AML-193 (cell line): ENCODE measurements at regions not wholly inside any gene's neighbourhood (a gene's known extent, or its start where the extent isn't known, plus 50 kb on each side); places are given as distances from the start of the nearest gene placed in this dataset.

ENCODE experiments used
- DNase-seq, 2 experiments: peaks; one replicate each; lab custom pipeline; 2025; lab: John Stamatoyannopoulos, UW

DNA sequence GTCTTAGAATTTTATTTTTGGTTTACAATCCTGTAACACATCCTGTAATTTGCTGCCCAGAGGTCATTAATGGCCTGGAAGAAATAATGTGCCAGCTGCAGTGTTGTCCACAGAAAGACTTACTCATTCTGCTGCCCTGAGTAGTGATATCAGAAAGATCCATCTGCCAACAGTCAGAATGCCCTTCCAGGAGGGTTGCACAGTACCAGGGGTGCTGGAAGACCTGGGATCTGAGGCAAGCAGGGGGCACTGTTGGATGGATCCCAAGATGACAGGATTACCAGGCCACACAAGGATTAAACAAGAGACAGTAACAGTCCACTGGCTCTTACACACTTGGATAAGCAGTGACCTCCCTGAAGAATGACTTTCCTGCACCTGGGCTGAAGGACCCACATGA, 93.8 kb upstream of the TOP3B start:
- DNase-seq = no peak

DNA sequence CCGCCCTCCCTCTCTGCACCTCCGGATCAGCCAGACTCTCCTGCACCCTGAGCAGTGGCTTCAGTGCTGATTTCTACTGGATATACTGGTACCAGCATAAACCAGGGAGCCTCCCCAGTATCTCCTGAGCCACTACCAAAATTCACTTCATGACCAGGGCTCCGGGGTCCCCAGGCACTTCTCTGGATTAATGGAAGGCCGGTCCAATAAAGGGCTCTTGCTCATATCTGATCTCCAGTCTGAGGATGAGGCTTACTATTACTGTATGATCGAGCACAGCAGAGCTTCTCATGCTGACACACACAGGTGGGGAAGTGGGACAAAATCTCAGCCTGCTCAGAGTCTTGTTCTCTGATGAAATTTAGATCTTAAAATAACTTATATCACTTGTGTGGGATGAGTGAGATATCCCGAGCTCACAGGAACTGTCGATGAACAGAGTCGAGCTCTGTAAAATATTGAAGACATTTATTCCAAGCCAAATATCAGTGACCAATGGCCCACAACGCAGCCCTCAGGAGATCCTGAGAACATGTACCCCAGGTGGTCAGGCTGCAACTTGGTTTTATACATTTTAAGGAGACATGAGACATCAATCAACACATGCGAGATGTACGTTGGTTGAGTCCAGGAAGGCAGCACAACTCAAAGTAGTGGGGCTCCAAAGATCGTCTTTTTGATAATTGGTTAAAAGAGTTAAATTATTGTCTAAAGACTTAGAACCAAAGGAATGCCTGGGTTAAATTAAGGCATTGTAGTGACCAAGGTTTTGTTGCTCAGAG, 93.0 kb upstream of the TOP3B start:
- no peak for DNase-seq

DNA sequence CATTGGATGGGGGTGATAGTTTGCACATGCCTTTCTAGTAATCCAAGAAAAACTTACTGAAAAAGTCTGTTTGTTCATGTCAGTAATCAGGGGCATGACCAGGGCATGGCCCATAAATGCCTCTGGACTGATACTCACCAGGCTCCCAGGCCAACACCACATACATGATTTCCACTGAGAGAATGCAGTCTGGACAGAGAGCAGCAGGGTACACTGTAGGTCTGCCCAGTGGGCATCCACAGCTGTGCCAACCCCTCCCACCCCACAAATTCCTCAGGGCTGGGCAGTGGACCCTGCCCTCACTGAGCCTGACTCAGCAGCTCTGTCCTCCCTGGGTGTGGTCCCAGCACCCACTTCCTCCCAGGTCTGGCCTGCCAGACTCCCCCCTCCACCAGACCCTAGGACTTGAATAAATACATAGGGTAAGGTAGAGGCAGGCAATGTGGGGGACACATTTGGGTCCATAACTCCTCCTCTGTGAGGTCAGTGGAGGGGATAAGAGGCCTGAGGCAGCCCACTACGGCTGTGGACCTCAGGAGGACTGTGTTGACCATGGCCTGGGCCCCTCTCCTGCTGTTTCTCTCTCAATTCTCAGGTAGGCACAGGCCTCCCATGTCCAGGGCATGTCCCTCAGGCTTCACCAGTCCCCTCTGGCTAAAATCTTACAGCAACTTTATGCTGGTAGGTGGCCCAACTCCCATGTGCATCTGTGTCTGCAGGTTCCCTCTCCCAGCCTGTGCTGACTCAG, 92.2 kb upstream of the TOP3B start:
- DNase-seq = no peak

DNA sequence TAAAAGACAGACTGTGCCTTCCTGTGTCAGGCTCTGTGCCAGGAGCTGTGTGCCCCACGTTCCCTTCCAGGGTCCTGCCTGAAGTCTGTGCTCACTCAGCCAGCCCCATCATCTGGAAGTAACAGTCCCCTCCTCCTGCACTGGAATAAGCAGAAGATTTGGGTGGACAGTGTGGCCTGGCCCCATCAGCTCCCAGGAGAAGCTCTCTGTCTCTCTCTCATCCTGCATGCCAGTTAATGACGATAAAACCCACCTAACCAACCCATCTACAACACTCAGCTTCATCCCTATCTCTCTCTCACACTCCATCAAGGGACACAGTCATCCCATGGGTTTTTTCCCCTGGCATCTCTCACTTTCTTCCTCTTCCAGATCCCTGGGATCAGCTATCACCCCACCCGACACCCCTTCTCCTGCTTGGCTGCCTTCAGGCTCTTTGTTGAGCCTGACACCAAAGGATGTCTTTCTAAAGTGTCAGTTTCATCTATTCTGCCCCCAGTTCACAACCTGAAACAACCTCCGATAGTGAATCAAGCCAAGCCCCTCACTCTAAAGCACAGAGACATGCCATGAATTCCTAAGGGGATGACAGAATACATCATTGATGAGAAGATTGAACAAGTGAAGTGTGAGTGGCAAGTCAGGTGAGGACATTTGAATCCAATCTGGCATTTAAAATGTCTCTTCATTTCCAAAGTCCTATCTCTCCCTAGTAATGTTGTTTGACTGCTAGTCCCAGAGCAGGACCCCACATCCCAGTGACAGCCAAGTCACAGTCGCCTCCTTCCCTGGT, 91.4 kb upstream of the TOP3B start:
- DNase-seq = no peak

DNA sequence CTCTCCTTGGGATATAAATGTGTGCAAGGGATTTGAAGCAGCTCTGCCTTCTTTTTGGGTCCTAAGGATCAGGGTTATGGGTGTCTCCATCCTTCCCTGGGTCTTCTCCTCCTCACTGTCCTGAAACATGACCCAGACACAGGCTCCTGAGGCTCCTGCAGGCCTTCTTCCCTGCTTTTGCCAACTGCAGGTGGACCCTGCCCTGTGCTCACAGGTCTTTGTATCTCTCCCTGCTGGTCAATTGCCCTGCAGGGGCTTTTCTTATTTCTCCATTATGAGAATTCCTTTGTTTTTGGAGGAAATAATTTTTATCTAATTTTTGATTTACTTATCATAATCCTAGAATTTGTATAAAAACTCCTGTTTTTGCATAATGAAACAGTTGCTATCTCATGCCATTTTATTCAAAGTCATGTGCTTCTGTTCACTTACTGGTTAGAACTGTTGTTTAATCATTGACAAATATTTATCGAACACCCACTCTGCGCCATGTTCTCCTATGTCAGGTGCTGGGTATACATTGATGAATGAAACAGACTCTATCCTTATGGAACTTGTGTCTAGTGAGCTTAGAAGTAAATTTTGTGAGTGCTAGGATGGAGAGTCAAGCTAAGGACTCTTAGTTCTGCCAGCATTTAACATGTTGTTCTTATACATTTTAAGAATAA, 89.7 kb upstream of the TOP3B start:
- DNase-seq = no peak

DNA sequence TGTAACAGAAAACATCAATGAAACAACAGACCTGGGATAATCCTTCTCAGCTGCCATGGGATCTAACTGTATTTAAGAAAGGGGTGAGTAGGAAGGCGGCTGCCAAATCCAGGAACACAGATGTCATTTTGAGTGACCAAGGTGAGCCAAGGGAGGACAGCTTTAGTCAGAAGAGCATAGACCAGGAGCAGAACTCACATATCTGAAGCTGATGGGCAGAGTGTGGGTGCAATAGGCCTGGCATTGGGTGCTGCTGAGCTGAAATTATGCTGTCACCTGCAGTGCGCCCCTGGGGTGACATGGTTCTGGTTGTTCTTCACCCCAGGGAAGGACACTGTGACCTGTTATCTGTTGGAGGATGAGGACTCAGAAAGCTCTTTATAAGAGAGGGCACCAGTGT, 88.9 kb upstream of the TOP3B start:
- DNase-seq = no peak

DNA sequence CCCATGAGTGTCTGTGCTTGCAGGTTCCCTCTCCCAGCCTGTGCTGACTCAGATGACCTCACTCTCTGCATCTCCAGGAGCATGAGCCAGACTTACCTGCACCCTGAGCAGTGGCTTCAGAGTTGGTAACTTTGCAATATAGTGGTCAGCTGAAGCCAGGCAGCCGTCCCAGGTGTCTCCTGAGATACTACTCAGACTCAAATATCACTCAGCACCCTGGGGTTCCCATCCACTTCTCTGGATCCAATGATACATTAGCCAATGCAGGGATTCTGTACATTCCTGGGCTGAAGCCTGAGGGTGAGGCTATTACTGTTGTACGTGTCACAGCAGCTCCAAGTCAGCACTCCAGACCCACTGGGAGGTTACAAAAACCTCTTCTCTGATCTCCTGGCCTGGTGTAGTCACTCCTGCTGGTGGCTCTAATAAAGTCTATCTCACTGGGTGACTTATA, 87.8 kb upstream of the TOP3B start:
- DNase-seq = no peak

DNA sequence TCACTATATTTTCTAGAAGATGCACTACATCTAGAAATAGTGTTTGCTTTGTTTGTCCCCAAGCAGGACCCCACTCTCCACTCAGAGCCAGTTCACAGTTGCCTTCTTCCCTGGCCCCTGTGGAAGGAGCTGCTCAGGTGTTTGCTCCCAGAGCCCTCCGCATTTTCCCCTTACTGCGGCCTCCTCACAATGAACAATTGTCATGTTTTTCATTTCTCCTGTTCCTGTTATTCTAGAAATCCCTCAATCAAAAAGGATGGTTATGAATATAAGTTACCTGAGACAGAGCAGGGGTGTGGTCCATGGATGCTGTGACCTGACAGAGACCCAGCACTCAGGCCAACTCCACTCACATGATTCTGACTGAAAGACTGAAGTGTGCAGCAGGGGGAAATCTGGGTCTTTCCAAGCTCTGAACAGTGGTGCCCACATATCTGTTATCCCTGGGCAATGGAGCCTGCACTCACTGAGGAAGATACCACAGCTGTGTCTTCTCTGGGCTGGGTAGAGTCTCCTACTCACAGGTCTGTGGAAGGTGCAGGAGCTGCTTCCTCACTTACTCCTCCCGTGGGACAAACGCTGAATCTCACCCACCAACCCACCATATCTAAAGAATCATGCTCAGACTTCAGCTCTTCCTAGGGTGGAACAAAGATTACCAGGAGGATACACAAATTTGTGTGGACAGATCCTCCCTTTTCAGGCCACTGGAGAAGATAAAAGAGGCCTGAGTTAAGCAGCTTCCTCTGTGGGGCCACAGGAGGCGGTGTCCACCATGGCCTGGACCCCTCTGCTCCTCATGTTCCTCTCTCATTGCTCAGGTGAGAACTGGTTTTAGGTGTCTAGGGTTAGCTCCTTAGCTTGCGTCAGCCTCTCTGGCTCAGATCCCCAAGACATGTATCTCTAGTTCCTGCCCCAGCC, 87.1 kb upstream of the TOP3B start:
- DNase-seq = no peak

DNA sequence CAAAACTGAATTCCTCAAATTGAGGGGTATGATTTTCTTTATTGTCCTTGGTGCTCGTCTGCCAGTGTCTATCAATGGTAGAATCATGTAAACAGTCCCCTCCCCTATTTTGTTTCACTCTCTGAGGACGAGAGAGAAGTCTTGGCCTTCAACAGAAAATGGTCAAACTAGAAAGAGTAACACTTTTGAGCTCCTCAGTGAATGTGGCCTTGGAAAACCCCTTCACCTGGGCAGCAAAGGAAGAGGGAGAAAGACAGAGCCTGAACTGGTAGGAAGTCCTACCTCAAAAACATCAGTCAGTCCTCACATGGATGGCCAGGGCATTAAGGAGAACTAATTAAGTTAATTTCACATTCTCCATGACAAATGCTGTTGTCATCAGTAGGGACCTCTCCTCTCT, 86.1 kb upstream of the TOP3B start:
- DNase-seq = no peak

DNA sequence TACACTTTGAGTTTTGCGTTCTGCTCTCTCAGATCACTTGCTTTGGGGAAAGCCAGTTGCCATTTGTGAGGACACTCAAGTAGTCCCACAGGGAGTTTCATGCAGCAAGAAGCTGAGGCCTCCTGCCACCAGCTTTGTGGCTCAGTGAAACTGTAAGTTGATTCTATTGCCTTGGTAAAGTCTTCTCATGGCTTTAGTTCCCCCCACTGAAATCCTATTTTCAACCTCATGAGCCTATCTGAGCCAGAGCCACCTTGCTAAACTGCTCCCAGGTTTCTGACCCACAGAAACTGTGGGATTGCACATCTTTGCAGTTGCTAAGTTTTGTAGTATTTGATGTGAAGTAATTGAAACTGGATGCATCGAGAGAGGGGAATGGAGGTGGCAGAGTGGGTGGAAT, 85.4 kb upstream of the TOP3B start:
- no peak for DNase-seq

DNA sequence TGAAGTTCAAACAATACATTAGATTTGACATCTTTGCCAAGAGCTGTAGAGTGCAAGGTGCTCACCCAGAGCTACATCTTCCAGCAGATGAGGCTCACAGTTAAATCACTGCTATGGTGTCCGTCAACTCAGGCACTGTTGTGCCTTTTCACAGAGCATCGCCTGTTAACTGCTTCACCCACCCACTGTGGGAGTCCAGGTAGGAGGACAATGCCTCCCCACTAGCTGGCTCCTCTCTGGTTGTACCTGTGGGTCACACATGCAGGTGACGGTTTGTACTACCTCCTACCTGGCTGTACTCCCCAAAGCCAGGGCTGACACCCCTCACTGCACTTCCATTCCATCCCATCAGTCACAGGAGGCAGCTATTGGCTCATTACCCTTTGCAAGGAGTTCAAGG, 84.6 kb upstream of the TOP3B start:
- DNase-seq = no peak

DNA sequence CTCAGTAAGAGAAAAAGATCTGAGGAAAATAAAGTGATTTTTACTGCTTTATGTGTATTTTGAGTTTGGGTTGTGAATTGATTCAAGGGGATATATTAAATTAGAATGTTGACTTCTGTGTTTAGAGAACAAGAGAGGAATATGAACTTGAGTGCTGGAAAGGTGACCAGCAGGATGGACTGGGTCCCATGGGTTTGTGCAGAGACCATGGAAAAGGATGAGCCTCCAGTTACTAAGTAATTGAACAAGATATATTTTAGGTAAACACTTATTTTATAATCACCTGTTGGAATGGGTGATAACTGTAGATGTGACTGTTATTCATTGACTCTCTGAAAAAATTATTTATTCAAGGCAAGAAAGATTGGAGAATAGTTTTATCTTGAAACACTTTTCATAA, 82.0 kb upstream of the TOP3B start:
- DNase-seq = no peak

DNA sequence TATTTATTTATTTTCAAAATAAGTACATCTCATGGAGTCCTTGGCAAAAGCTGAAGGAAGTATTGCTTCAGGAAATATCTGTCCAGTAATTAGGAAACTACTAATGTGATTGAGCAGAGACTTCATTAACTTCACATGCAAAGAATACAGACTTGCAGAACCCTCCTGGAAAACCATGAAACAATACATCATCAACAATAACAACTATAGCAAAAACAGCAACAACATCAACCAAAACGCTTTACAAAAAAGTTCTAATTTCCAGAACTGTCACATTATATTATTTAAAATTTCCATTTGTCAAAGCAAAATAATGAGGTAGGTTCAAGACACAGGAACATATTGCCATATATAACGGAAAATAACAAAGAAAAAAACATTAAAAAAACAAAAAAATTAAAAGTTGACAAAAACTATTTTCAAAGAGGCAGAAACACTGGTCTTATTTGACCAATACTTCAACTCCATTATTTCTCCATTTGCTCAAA, 79.8 kb upstream of the TOP3B start:
- no peak for DNase-seq

DNA sequence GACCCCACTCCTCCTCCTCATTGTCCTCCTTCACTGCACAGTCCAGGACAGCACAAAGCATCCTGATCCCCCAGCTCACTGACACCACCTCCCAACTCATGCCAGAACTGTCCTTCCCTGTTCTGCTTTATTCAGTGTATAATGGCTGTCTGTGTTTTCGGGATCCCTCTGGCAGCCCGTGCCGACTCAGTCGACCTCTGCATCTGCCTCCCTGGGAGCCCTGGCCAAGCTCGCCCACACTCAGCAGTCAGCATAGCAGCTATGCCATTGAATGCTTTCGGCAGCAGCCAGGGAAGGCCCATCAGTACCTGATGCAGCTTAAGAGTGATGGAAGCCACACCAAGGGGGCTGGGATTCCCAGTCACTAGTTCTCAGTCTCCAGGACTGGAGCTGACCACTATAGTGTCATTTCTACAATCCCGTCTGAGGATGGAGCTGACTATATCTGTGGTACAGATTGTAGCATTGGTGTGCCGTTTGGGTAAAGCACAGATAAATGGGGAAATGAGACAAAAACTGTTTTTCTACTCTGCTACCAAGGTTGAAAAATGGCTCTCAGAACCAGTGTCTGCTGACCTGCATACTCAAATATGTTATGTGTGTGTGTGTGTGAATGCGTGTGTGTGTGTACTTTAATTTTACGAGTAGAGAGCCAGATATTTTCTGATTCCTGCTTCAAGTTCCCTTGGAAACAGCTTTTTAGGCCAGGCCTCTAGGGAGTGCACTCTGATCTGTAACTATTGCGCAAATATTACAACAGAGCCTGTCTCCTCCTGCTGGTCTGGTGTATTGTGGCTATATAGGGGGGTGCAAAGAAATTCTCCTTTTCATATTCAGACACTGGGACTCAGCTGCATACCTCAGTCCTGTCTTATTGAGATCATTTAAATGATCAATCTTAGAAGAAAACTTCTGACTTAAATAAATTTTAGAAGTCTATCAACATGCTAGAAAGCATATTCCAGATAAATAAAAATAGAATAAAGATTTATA, 78.8 kb upstream of the TOP3B start:
- peak; percentile 57 to 59 for DNase-seq

DNA sequence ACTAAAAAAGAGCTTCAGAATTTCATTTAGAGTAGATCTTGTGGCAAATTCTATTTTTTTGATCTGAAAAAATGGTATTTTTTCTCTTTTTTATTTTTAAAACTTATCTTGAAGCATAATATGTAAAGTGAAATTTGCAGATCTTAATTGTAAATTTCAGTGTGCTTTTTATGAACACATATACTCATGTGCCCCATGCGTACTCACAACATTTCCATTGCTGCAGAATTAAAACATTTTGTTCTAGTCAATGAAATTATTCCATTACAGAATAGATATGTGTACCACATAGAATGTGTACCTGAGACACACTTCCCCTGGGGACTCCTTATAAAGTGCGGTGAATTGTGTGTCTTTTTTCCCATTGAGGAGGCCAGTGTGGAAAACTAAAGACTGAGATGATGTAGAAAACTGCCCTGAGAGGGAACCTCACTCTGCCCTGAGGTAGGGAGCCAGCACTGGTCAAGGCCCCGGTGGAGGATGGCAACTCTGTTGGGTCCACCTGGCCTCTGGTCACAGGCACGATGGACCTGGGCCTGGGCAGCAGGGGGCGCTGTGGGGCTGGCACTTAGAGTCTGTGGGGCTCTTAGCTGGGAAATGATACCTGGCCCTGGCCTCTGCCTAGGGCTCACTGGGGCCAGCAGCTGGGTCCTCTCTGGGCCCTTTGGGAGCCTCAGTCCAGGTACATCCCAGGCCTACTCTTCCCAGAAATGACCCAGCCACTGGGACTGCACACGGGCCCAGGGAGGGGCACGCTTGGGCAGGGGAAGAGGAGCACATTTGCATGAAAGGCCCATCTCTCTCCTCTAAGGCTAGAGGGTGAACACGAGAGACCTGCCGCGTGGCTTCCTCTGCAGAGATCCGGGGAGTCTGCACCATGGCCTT, 77.9 kb upstream of the TOP3B start:
- DNase-seq = peak; percentile 11 to 22

DNA sequence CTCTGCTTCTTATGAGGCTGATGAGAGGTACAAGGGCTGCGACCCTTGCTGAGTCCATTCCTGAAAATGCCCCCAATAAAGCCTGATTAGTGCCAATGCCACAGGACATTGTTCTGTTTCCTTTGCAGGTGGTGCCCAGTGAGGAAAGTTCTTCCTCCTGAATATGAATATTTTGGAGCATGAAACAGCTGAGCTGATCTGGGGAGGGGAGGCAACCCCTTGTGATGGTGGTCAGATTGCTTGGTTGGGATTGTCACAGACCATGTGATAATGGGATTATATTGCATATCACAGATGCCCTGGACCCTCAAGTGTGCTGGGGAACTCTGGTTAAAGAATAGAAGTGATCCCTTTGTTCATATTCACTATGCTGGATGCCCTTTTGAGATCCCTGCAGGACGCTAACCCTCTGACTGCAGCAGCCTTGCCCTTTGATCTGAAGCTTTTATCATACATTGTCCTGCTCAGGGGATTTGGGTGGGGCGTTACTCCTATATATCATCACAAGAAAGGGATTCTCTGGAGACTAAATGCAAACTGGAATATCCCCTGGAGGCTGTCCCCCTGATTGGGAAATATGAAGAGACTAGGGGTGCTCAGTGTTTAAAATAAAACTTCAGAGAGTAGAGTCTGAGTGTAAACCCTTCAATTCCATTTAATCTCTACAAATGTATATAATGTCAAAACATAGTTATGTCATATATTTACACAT, 76.9 kb upstream of the TOP3B start:
- DNase-seq = no peak

DNA sequence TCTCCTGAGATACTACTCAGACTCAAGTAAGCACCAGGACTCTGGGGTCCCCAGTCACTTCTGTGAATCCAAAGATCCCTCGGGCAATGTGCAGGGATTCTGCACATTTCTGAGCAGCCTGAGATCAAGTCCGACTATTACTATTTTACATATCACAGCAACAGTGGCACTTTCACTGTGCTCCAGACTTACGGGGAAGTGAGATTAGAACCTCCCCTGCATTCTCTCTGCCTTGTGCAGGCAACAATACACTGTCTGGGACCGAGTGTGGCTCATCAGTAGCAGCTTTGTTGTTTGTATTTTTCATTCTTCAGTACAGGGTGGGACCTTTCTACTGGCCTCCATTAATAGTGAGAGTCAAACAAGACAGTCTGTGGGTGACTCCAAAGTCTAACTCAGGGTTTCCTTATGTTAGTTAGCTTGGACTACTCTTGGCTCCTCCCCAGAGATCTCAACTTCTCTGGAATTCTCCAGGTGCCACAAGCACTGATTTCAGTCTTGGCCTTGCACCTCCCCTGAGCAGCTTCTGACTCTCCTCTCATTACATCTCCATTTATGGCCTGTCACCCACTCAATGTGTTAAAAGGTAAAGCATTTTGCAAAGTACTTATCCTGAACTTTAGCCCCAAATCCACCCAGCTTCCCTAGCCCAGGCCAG, 76.2 kb upstream of the TOP3B start:
- no peak for DNase-seq
